Bronchial epithelial cell (primary cell): ENCODE measurements at regions not wholly inside any gene's neighbourhood (a gene's known extent, or its start where the extent isn't known, plus 50 kb on each side); places are given as distances from the start of the nearest gene placed in this dataset.

Source experiments
- DNase-seq: peaks from one replicate; pipeline ENCODE4 v3.0.0-alpha.2; 2010; ENCODE audit warnings: low read depth
- FAIRE-seq: peaks from 2 replicates; lab custom pipeline; 2011; peaks lifted over from hg19 to GRCh38; lab: Jason Lieb, UNC
- H3K27me3 ChIP-seq: 2 replicates; pipeline ENCODE4 v1.5.1; 2011; ENCODE audit warnings: low read length; ENCODE audit not compliant: control insufficient read depth, insufficient read depth
- H3K36me3 ChIP-seq: 2 replicates; pipeline ENCODE4 v1.5.1; 2011; ENCODE audit warnings: low read length; ENCODE audit not compliant: control insufficient read depth, insufficient read depth
- H3K4me3 ChIP-seq: 2 replicates; pipeline ENCODE4 v1.5.1; 2011; ENCODE audit warnings: mild to moderate bottlenecking, low read depth, low read length, control low read depth
- TF ChIP-seq, protein P1 (sequence below): IDR thresholded peaks from 2 replicates; pipeline ENCODE4 v1.5.1; 2011; ENCODE audit warnings: mild to moderate bottlenecking, moderate library complexity, low read length, control low read depth, inconsistent platforms; ENCODE audit not compliant: insufficient read depth, severe bottlenecking

DNA sequence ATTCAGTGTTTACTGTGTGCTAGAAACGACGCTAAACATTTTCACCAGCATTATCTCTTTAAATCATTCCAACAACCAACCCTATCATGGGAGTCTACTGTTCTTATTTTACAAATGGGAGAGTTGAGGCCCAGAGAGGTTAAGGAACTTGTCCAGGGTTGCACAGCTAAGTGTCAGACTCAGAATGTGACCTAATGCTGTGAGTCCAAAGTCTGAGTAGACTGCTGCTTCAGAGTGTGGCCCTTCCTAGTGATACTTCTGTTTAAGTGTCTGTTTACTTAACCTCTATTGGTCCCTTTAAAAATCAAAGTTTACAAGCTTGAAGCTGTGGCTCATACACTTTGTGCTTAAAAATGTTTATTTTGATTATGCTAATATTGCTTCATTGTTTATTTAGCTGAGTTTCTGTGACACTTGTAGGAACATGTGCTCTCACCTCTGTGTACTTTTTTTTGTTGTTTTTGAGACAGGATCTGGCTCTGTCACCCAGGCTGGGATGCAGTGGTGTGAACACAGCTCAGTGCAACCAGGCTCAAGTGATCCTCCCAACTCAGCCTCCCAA lies 84.4 kb upstream of the SYPL1 start:
- TF ChIP-seq, protein P1, sequence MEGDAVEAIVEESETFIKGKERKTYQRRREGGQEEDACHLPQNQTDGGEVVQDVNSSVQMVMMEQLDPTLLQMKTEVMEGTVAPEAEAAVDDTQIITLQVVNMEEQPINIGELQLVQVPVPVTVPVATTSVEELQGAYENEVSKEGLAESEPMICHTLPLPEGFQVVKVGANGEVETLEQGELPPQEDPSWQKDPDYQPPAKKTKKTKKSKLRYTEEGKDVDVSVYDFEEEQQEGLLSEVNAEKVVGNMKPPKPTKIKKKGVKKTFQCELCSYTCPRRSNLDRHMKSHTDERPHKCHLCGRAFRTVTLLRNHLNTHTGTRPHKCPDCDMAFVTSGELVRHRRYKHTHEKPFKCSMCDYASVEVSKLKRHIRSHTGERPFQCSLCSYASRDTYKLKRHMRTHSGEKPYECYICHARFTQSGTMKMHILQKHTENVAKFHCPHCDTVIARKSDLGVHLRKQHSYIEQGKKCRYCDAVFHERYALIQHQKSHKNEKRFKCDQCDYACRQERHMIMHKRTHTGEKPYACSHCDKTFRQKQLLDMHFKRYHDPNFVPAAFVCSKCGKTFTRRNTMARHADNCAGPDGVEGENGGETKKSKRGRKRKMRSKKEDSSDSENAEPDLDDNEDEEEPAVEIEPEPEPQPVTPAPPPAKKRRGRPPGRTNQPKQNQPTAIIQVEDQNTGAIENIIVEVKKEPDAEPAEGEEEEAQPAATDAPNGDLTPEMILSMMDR, result no peak
- peaks cover 2% of the 10 kb centered on the region for H3K27me3 ChIP-seq
- FAIRE-seq, result no peak
- no peaks in the 10 kb centered on the region for H3K36me3 ChIP-seq
- no peak overlapping the region for H3K4me3 ChIP-seq
- DNase-seq, result peak; percentile 42

DNA sequence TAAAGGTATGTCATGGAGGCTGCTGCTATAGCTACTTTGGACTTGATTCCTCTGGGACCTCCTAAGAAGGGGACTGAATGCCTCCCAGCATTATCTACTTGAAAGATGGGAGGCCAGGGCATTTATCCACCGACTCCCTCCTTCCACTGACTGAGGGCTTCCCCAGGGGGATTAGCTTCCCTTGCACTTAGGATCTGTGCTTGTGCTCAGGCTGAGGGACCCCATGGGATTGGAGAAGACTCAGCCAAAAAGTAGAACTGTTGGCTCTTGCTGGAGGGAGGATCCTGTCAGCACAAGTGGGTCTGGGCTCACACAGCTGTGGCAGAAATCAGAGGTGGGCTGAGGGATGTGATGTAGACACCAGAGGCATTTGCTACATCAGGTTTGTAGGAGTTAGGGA lies 81.5 kb upstream of the SYPL1 start:
- DNase-seq (no peak), FAIRE-seq (no peak)

DNA sequence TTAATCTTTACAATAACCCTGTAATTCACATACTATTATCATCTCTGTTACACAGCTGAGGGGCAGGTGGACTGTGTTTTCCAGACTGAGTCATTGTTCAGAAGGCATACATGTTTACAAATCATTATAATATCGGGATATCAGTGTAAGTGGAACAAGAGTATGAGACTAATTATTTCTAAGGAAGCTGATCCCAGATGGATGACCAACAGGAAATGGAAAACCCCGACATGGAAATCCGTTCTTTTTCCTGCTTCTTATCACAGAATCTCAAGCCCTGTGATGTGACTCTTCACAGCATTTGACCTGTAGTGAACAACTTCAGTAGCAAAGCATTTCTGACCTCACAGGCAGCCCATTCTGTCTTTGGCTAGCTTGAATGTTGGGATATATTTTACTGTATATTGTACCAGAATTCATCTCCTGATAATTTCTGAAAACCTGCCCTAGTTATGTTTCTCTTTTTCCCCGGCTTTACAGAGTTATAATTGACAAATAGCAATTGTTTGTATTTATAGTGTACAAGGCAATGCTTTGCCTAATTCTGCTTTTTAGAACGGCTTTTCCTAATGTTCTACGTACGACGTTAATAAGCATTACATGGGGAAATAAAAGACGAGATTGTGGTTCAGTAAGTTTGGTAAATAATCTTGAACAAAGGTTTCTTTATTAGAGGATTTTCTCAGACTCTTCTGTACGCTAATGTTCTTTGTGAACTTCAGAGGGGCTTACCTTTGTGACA lies 78.6 kb upstream of the SYPL1 start:
- FAIRE-seq (no peak), DNase-seq (no peak)
- Histone ChIP-seq H3K4me3 (no peak overlapping the region), H3K36me3 (no peaks in the 10 kb centered on the region), H3K27me3 (peaks cover 2% of the 10 kb centered on the region)
- TF ChIP-seq, protein P1, result no peak

More for the DNA sequence above, 81.5 kb upstream of the SYPL1 start:
- H3K36me3 ChIP-seq, result no peaks in the 10 kb centered on the region
- TF ChIP-seq, protein P1, result no peak
- no peak overlapping the region for H3K4me3 ChIP-seq
- H3K27me3 ChIP-seq, result peaks cover 2% of the 10 kb centered on the region

DNA sequence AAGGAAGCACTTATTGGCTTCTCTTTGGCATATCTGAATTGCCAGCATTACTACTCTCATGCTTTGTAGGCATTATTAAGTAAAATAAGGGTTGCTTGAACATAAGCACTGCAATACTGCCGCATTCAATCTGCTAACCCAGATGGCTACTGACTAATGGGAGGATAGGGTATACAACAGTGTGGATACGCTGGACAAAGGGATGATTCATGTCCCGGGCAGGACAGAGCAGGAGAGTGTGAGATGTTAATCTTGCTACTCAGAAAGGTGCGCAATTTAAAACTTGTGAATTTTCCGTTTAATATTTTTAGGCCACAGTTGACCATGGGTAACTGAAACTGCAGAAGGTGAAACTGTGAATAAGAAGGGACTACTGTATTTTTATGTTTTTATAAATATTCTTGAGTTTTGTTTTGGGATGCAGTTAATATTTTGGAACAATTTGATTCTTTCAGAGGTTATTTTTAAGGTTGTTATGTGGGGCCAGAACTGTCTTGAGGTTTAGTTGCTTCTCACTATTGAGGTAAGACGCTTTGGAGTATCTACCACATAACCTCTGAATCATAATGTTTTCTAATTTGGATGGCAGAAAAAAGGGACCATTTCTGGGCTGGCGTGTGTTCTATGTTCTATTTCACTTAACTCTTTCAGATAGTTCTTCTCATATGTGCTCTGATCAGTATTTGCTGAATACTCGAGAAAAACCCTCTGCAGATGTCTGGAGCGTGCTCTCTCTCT lies 75.7 kb upstream of the SYPL1 start:
- H3K36me3 ChIP-seq, result no peaks in the 10 kb centered on the region
- no peaks in the 10 kb centered on the region for H3K27me3 ChIP-seq
- FAIRE-seq (no peak), DNase-seq (peak; percentile 85)
- TF ChIP-seq, protein P1, result no peak
- no peak overlapping the region for H3K4me3 ChIP-seq

DNA sequence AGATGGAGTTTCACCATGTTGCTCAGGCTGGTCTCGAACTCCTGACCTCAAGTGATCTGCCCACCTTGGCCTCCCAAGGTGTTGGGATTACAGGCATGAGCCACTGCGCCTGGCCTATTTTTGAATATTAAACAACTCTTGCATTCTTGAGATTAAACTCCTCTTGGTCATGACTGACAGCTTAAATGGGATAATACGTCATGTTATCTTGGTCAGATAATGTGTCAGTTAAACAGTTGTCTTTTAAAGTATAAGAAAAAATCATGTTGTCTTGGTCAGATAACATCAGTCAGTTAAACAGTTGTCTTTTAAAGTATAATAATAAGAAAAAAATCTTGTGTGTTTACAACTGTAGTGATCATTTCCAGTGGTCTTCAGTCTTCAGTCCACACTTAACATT lies 73.6 kb upstream of the SYPL1 start:
- no peaks in the 10 kb centered on the region for H3K36me3 ChIP-seq
- H3K27me3 ChIP-seq, result no peaks in the 10 kb centered on the region
- TF ChIP-seq, protein P1, result no peak
- H3K4me3 ChIP-seq, result no peak overlapping the region
- FAIRE-seq (no peak), DNase-seq (no peak)
